Coronary artery (tissue), 2 donors: ENCODE measurements at regions not wholly inside any gene's neighbourhood (a gene's known extent, or its start where the extent isn't known, plus 50 kb on each side); places are given as distances from the start of the nearest gene placed in this dataset.
"Not testable (repeated sequence)": the region's sequence is repeated elsewhere in the genome, so short reads cannot be mapped to it uniquely, and the experiment has no call there.

Experiments
- DNase-seq: peaks from one replicate; pipeline ENCODE4 v3.0.0-alpha.2; 2017; ENCODE audit warnings: low spot score
- H3K27ac ChIP-seq, 2 donors: fragments of 200-600 bp; sonication (generic); one replicate each; pipeline ENCODE4 v1.5.1; 2016 to 2019
- H3K4me3 ChIP-seq: fragments of 200-600 bp; sonication (generic); 2 replicates; pipeline ENCODE4 v1.5.1; 2016; ENCODE audit warnings: mild to moderate bottlenecking, moderate library complexity
- CTCF ChIP-seq: fragments of 200-600 bp; sonication (generic); IDR thresholded peaks from one replicate; pipeline ENCODE4 v1.5.1; 2019; ENCODE audit warnings: antibody characterized with exemption

GRCh38 chr3:21017115-21017852 lies 733.7 kb downstream of the ZNF385D start:
- TF ChIP-seq CTCF = no peak
- Histone ChIP-seq H3K27ac (no peak overlapping the region), H3K4me3 (no peak overlapping the region)
- no peak for DNase-seq

GRCh38 chr3:21013566-21013965 lies 737.4 kb downstream of the ZNF385D start:
- Histone ChIP-seq H3K4me3 (no peak overlapping the region), H3K27ac (no peak overlapping the region)
- DNase-seq = no peak
- no peak for TF ChIP-seq CTCF

GRCh38 chr3:20999661-21000060 lies 751.3 kb downstream of the ZNF385D start:
- DNase-seq = no peak
- no peak for TF ChIP-seq CTCF
- no peak overlapping the region for H3K27ac ChIP-seq
- H3K4me3 ChIP-seq = no peak overlapping the region

- no peak for DNase-seq
- TF ChIP-seq CTCF = no peak
- Histone ChIP-seq H3K27ac (no peak overlapping the region), H3K4me3 (no peak overlapping the region)
Observed at GRCh38 chr3:20997183-20997582, 753.8 kb downstream of the ZNF385D start.

GRCh38 chr3:20990896-20991295 lies 760.1 kb downstream of the ZNF385D start:
- Histone ChIP-seq H3K27ac (no peak overlapping the region), H3K4me3 (no peak overlapping the region)
- no peak for TF ChIP-seq CTCF
- DNase-seq = no peak

GRCh38 chr3:20989653-20990052 lies 761.4 kb downstream of the ZNF385D start:
- not testable (repeated sequence) for H3K27ac ChIP-seq, H3K4me3 ChIP-seq, DNase-seq

- H3K27ac ChIP-seq = no peak overlapping the region
- no peak overlapping the region for H3K4me3 ChIP-seq
- no peak for TF ChIP-seq CTCF
- DNase-seq = no peak
Observed at GRCh38 chr3:20984594-20985205, 766.3 kb downstream of the ZNF385D start.
